ENCODE measurements at regions not wholly inside any gene's neighbourhood (a gene's known extent, or its start where the extent isn't known, plus 50 kb on each side); places are given as distances from the start of the nearest gene placed in this dataset.

- Histone ChIP-seq H3K4me3 (ENCODE audit: insufficient read depth in 1 of 2, low read depth in 1 of 2, low read length in 2 of 2) (no peak overlapping the region), H3K18ac (ENCODE audit: low read depth in 1 of 2, low read length in 2 of 2) (no peak overlapping the region), H2BK5ac (ENCODE audit: low read depth, low read length, poor library complexity, severe bottlenecking) (no peak overlapping the region), H3K36me3 (ENCODE audit: control insufficient read depth in 1 of 2, insufficient read depth in 2 of 2, low read depth in 1 of 2, low read length in 2 of 2) (no peaks in the 10 kb centered on the region), H3K23ac (ENCODE audit: low read length in 2 of 2) (no peak overlapping the region), H3K79me1 (replicated peaks; ENCODE audit: low read length, poor library complexity, severe bottlenecking) (no peaks in the 10 kb centered on the region), H3K27me3 (ENCODE audit: control insufficient read depth in 1 of 2, insufficient read depth in 1 of 2, low read length in 2 of 2) (no peaks in the 10 kb centered on the region), H2BK120ac (ENCODE audit: low read depth, low read length) (no peak overlapping the region), H2AFZ (ENCODE audit: low read depth, low read length) (no peak overlapping the region), H3K9me3 (ENCODE audit: control insufficient read depth, low read length) (no peaks in the 10 kb centered on the region), H3K4me2 (ENCODE audit: low read length, poor library complexity, severe bottlenecking) (no peak overlapping the region), H3K27ac (ENCODE audit: low read length, poor library complexity, severe bottlenecking) (no peak overlapping the region), H2AK5ac (ENCODE audit: low read length, severe bottlenecking) (no peak overlapping the region), H4K8ac (ENCODE audit: low read length) (no peak overlapping the region), H2BK12ac (ENCODE audit: low read length in 2 of 2) (no peak overlapping the region), H2BK15ac (ENCODE audit: low read depth, poor library complexity, severe bottlenecking) (no peak overlapping the region), H4K91ac (ENCODE audit: low read length) (no peak overlapping the region), H3K9ac (ENCODE audit: low read length) (no peak overlapping the region), H3K4ac (ENCODE audit: low read depth in 1 of 2, low read length in 2 of 2) (no peak overlapping the region), H3K14ac (ENCODE audit: low read length in 2 of 2) (no peak overlapping the region), H3K4me1 (ENCODE audit: control insufficient read depth, insufficient read depth, low read depth, low read length) (no peaks in the 10 kb centered on the region)
- DNase-seq = no peak
- 72% methylated on average over 2 of the region's 2 CpGs for WGBS
Observed at GRCh38 chr11:80587906-80588305, 1147.1 kb upstream of the TENM4 start.

GRCh38 chr11:80586464-80586863, 1145.6 kb upstream of the TENM4 start:
- Histone ChIP-seq H3K4ac (ENCODE audit: low read depth in 1 of 2, low read length in 2 of 2) (no peak overlapping the region), H2BK120ac (ENCODE audit: low read depth, low read length) (no peak overlapping the region), H3K4me1 (ENCODE audit: control insufficient read depth, insufficient read depth, low read depth, low read length) (no peaks in the 10 kb centered on the region), H3K27ac (ENCODE audit: low read length, poor library complexity, severe bottlenecking) (no peak overlapping the region), H3K4me3 (ENCODE audit: insufficient read depth in 1 of 2, low read depth in 1 of 2, low read length in 2 of 2) (no peak overlapping the region), H3K79me1 (replicated peaks; ENCODE audit: low read length, poor library complexity, severe bottlenecking) (no peaks in the 10 kb centered on the region), H3K9ac (ENCODE audit: low read length) (no peak overlapping the region), H2BK5ac (ENCODE audit: low read depth, low read length, poor library complexity, severe bottlenecking) (no peak overlapping the region), H3K23ac (ENCODE audit: low read length in 2 of 2) (no peak overlapping the region), H3K18ac (ENCODE audit: low read depth in 1 of 2, low read length in 2 of 2) (no peak overlapping the region), H2AK5ac (ENCODE audit: low read length, severe bottlenecking) (no peak overlapping the region), H2BK15ac (ENCODE audit: low read depth, poor library complexity, severe bottlenecking) (no peak overlapping the region), H4K8ac (ENCODE audit: low read length) (no peak overlapping the region), H2AFZ (ENCODE audit: low read depth, low read length) (no peak overlapping the region), H2BK12ac (ENCODE audit: low read length in 2 of 2) (no peak overlapping the region), H3K14ac (ENCODE audit: low read length in 2 of 2) (no peak overlapping the region), H4K91ac (ENCODE audit: low read length) (no peak overlapping the region), H3K36me3 (ENCODE audit: control insufficient read depth in 1 of 2, insufficient read depth in 2 of 2, low read depth in 1 of 2, low read length in 2 of 2) (no peaks in the 10 kb centered on the region), H3K9me3 (ENCODE audit: control insufficient read depth, low read length) (no peaks in the 10 kb centered on the region), H3K27me3 (ENCODE audit: control insufficient read depth in 1 of 2, insufficient read depth in 1 of 2, low read length in 2 of 2) (no peaks in the 10 kb centered on the region), H3K4me2 (ENCODE audit: low read length, poor library complexity, severe bottlenecking) (no peak overlapping the region)
- DNase-seq = no peak
- WGBS = no CpG with 5 or more reads among the region's 1 CpG

- H3K27ac ChIP-seq (ENCODE audit: low read length, poor library complexity, severe bottlenecking) = no peak overlapping the region
- no peak overlapping the region for H3K14ac ChIP-seq (ENCODE audit: low read length in 2 of 2)
- H3K4me1 ChIP-seq (ENCODE audit: control insufficient read depth, insufficient read depth, low read depth, low read length) = no peaks in the 10 kb centered on the region
- H2BK12ac ChIP-seq (ENCODE audit: low read length in 2 of 2) = no peak overlapping the region
- H3K79me1 ChIP-seq (replicated peaks; ENCODE audit: low read length, poor library complexity, severe bottlenecking) = no peaks in the 10 kb centered on the region
- H4K91ac ChIP-seq (ENCODE audit: low read length) = no peak overlapping the region
- H2BK15ac ChIP-seq (ENCODE audit: low read depth, poor library complexity, severe bottlenecking) = no peak overlapping the region
- no peaks in the 10 kb centered on the region for H3K9me3 ChIP-seq (ENCODE audit: control insufficient read depth, low read length)
- 98% methylated on average over 3 of the region's 3 CpGs for WGBS
- no peak overlapping the region for H3K4ac ChIP-seq (ENCODE audit: low read depth in 1 of 2, low read length in 2 of 2)
- H2AFZ ChIP-seq (ENCODE audit: low read depth, low read length) = no peak overlapping the region
- H2BK5ac ChIP-seq (ENCODE audit: low read depth, low read length, poor library complexity, severe bottlenecking) = no peak overlapping the region
- no peak overlapping the region for H2BK120ac ChIP-seq (ENCODE audit: low read depth, low read length)
- H3K27me3 ChIP-seq (ENCODE audit: control insufficient read depth in 1 of 2, insufficient read depth in 1 of 2, low read length in 2 of 2) = no peaks in the 10 kb centered on the region
- no peak overlapping the region for H2AK5ac ChIP-seq (ENCODE audit: low read length, severe bottlenecking)
- DNase-seq = no peak
- H4K8ac ChIP-seq (ENCODE audit: low read length) = no peak overlapping the region
- no peak overlapping the region for H3K9ac ChIP-seq (ENCODE audit: low read length)
- H3K18ac ChIP-seq (ENCODE audit: low read depth in 1 of 2, low read length in 2 of 2) = no peak overlapping the region
- H3K4me3 ChIP-seq (ENCODE audit: insufficient read depth in 1 of 2, low read depth in 1 of 2, low read length in 2 of 2) = no peak overlapping the region
- no peak overlapping the region for H3K23ac ChIP-seq (ENCODE audit: low read length in 2 of 2)
- H3K36me3 ChIP-seq (ENCODE audit: control insufficient read depth in 1 of 2, insufficient read depth in 2 of 2, low read depth in 1 of 2, low read length in 2 of 2) = no peaks in the 10 kb centered on the region
- no peak overlapping the region for H3K4me2 ChIP-seq (ENCODE audit: low read length, poor library complexity, severe bottlenecking)
Observed at GRCh38 chr11:80584661-80585060, 1143.8 kb upstream of the TENM4 start.

- no peak overlapping the region for H3K4me2 ChIP-seq (ENCODE audit: low read length, poor library complexity, severe bottlenecking)
- H3K18ac ChIP-seq (ENCODE audit: low read depth in 1 of 2, low read length in 2 of 2) = no peak overlapping the region
- H3K4me1 ChIP-seq (ENCODE audit: control insufficient read depth, insufficient read depth, low read depth, low read length) = no peaks in the 10 kb centered on the region
- no peak overlapping the region for H4K91ac ChIP-seq (ENCODE audit: low read length)
- no peak overlapping the region for H3K23ac ChIP-seq (ENCODE audit: low read length in 2 of 2)
- no peak overlapping the region for H3K27ac ChIP-seq (ENCODE audit: low read length, poor library complexity, severe bottlenecking)
- no CpG with 5 or more reads among the region's 2 CpGs for WGBS
- H3K14ac ChIP-seq (ENCODE audit: low read length in 2 of 2) = no peak overlapping the region
- H3K4me3 ChIP-seq (ENCODE audit: insufficient read depth in 1 of 2, low read depth in 1 of 2, low read length in 2 of 2) = no peak overlapping the region
- H2BK15ac ChIP-seq (ENCODE audit: low read depth, poor library complexity, severe bottlenecking) = no peak overlapping the region
- H3K9ac ChIP-seq (ENCODE audit: low read length) = no peak overlapping the region
- no peak overlapping the region for H2AK5ac ChIP-seq (ENCODE audit: low read length, severe bottlenecking)
- H3K79me1 ChIP-seq (replicated peaks; ENCODE audit: low read length, poor library complexity, severe bottlenecking) = no peaks in the 10 kb centered on the region
- H2AFZ ChIP-seq (ENCODE audit: low read depth, low read length) = no peak overlapping the region
- no peaks in the 10 kb centered on the region for H3K27me3 ChIP-seq (ENCODE audit: control insufficient read depth in 1 of 2, insufficient read depth in 1 of 2, low read length in 2 of 2)
- no peak overlapping the region for H4K8ac ChIP-seq (ENCODE audit: low read length)
- no peaks in the 10 kb centered on the region for H3K36me3 ChIP-seq (ENCODE audit: control insufficient read depth in 1 of 2, insufficient read depth in 2 of 2, low read depth in 1 of 2, low read length in 2 of 2)
- no peaks in the 10 kb centered on the region for H3K9me3 ChIP-seq (ENCODE audit: control insufficient read depth, low read length)
- no peak overlapping the region for H3K4ac ChIP-seq (ENCODE audit: low read depth in 1 of 2, low read length in 2 of 2)
- no peak overlapping the region for H2BK12ac ChIP-seq (ENCODE audit: low read length in 2 of 2)
- no peak for DNase-seq
- no peak overlapping the region for H2BK120ac ChIP-seq (ENCODE audit: low read depth, low read length)
- H2BK5ac ChIP-seq (ENCODE audit: low read depth, low read length, poor library complexity, severe bottlenecking) = no peak overlapping the region
Observed at GRCh38 chr11:80569832-80570231, 1129.0 kb upstream of the TENM4 start.
